Lower leg skin (tissue), 4 donors: ENCODE measurements at regions not wholly inside any gene's neighbourhood (a gene's known extent, or its start where the extent isn't known, plus 50 kb on each side); places are given as distances from the start of the nearest gene placed in this dataset.

Source experiments
- DNase-seq, 2 donors: peaks; one replicate each; pipeline ENCODE4 v3.0.0-alpha.2; 2019; ENCODE audit warnings: low spot score in 2 of 2
- H3K4me3 ChIP-seq: fragments of 200-600 bp; sonication (generic); 2 replicates; pipeline ENCODE4 v1.5.1; 2017; ENCODE audit warnings: mild to moderate bottlenecking, low read depth; ENCODE audit not compliant: poor library complexity, severe bottlenecking
- POLR2A ChIP-seq, 2 donors: fragments of 450-650 bp; IDR thresholded peaks; one replicate each; pipeline ENCODE4 v1.6.1; 2016 to 2017; ENCODE audit warnings: antibody characterized with exemption in 2 of 2, mild to moderate bottlenecking in 1 of 2, moderate library complexity in 1 of 2
- WGBS, 2 donors: methylation state at CpG; one replicate each; pipeline ENCODE4 v1.1.5; 2018; 5-methylcytosine and 5-hydroxymethylcytosine counted together
- intact Hi-C: fragments of 100-400 bp; cut with DNase I; formaldehyde crosslinking; loops from one replicate; pipeline ENCODE4 v1.15.0; 2023; ENCODE audit warnings: low total_unique reads
- TF ChIP-seq, protein P1 (sequence below), 3 donors: fragments of 450-650 bp; IDR thresholded peaks; one replicate each; pipeline ENCODE4 v1.5.1; 2016; ENCODE audit warnings: antibody characterized with exemption in 3 of 3, mild to moderate bottlenecking in 3 of 3, moderate library complexity in 2 of 3

DNA sequence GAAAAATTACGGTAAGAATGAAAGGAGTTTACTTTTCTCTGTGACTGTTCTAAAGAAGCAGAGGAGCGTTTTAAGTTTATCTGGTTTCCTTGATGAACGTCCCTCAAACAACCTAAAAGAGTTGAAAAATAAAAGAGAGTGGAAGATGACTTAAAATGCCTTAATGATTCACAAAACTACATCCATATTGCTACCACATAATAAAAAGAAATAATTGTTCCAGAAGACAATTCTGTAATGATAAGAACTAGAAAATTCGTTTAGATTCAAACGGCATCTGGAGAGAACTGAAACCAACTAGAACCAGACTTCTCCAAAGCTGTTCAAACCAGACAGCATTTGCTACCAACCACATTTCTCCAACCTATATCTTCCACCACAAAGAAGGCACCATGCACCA is 68.1 kb downstream of the TEKT4 start:
- WGBS, 2 donors, result 74 to 79% methylated on average over 5 of the region's 5 CpGs

DNA sequence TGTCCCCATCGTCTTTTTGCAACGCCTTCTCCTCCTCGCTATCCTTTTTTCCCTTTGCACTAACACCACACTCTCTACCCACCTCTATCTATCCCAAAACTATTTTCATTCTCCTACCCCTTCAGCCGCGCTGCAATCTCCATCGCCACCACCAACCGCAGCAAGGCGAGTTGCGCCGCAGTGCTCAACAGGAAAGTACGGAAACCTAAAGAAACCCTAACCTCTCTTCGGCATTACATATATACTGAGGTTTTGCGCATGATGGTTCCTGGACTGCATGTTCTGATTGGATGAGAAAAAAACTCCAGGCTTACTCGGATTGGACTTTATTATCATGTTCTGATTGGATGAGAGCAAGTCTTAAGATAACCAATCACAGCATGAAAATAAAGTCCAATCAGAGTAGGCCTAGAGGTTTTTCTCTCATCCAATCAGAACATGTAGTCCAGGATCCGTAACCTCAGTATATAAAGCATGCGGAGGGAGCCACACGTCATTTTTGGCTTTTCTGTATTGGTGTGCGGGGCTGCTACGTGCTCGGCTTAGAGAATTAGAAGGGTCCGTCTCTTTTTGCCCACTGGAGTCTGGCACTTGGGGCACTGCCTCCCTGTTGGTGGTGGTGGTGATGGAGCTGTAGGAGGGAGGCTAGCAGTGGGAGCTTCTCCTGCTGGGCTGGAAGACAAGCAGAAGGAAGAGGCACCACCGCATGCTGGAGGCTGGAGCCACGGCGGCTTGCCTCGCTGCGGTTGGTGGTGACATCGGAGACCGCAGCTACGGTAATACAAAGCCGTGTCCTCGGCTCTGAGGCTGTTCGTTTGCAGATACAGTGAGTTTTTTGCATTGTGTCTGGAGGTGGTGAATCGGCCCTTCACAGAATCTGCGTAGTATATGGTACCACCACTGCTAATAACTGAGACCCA is 76.1 kb downstream of the TEKT4 start:
- no peak for DNase-seq
- 93% methylated on average over 34 of the region's 34 CpGs for WGBS, 2 donors
- TF ChIP-seq, protein P1, sequence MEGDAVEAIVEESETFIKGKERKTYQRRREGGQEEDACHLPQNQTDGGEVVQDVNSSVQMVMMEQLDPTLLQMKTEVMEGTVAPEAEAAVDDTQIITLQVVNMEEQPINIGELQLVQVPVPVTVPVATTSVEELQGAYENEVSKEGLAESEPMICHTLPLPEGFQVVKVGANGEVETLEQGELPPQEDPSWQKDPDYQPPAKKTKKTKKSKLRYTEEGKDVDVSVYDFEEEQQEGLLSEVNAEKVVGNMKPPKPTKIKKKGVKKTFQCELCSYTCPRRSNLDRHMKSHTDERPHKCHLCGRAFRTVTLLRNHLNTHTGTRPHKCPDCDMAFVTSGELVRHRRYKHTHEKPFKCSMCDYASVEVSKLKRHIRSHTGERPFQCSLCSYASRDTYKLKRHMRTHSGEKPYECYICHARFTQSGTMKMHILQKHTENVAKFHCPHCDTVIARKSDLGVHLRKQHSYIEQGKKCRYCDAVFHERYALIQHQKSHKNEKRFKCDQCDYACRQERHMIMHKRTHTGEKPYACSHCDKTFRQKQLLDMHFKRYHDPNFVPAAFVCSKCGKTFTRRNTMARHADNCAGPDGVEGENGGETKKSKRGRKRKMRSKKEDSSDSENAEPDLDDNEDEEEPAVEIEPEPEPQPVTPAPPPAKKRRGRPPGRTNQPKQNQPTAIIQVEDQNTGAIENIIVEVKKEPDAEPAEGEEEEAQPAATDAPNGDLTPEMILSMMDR (IDR thresholded peaks at IDR 0.05), result no peak
- no peak for TF ChIP-seq POLR2A (IDR thresholded peaks at IDR 0.05)
- intact Hi-C loops, result no loop called here
- no peak overlapping the region for H3K4me3 ChIP-seq

More for the DNA sequence above, 68.1 kb downstream of the TEKT4 start:
- TF ChIP-seq POLR2A (IDR thresholded peaks at IDR 0.05), result no peak
- TF ChIP-seq, protein P1 (IDR thresholded peaks at IDR 0.05), result no peak
- no peak for DNase-seq
- H3K4me3 ChIP-seq, result no peak overlapping the region
- intact Hi-C loops, result no loop called here

DNA sequence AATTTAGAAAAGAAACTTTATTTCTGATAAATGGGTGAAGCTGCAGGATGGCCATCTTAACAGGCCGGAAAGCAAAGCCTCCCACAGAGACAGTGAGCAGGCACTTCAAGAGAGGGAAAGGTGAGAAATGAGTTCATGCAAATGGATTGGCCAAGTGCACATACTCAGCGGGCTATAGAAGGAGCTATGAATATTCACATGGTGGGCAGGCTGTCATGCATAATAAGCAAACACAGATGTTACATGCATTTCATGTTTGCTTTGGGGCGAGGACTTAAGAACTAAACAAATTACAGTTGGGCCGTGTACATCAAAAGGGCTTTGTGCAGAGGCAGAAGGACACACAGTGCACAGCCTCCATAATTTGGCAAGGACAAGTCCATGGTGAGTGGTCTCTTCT is 69.8 kb upstream of the MAL start:
- TF ChIP-seq, protein P1 (IDR thresholded peaks at IDR 0.05), result no peak
- TF ChIP-seq POLR2A (IDR thresholded peaks at IDR 0.05), result no peak
- intact Hi-C loops, result no loop called here
- H3K4me3 ChIP-seq, result no peak overlapping the region
- WGBS, 2 donors, result 68 to 69% methylated on average over 4 of the region's 4 CpGs
- DNase-seq, result no peak

DNA sequence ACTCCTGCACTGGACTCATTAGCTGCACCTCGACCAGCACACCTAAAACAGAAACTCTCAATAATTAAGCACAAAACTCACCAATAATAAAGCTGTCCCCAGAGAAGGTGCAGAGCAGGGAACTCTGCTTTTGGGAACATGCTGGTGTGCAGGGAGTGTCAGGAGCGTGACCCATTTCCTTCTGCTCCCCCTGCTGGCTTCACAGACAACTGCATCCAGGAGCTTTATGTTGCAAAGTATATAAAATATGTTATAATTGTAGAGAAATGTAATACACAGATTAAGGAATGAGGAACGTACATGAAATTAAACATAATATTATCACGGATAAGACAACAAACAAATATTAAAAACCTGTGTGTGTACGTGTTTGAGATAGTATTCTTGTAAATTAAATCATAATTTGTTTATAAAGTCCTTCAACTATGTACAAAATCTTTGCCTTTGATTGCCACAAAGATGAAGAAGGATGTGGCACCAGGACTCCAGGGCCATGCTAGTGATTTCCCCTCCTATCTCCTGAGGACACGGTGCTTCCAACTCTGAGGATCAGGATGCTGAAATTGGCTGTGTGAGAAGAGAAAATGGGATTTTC is 68.6 kb upstream of the MAL start:
- 6 to 13% methylated on average over 6 of the region's 6 CpGs for WGBS, 2 donors
- no peak overlapping the region for H3K4me3 ChIP-seq
- TF ChIP-seq, protein P1 (IDR thresholded peaks at IDR 0.05), result peak in 1 of 3 donors; percentile 31
- TF ChIP-seq POLR2A (IDR thresholded peaks at IDR 0.05), result no peak
- intact Hi-C loops, result no loop called here
- DNase-seq, result no peak

DNA sequence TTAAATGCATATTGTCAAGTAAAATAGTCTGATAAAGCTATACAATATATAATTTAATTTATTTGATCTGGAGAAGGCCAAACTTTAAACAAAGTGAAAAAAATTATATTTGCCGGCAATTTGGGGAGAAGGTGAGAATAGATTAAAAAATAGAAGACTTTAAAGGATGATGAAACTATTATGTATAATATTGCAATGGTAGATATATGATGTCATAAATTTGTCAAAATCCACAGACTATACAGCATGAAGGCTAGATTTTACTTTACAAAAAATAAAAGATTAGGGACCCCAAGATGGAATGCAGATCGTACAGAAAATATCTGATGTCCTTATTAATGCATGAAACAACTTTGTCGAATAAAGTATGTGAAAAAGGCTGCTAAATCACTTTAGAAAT is 67.3 kb upstream of the MAL start:
- intact Hi-C loops, result no loop called here
- 85 to 88% methylated on average over 3 of the region's 3 CpGs for WGBS, 2 donors
- H3K4me3 ChIP-seq, result no peak overlapping the region
- TF ChIP-seq POLR2A (IDR thresholded peaks at IDR 0.05), result no peak
- TF ChIP-seq, protein P1 (IDR thresholded peaks at IDR 0.05), result no peak
- DNase-seq, result no peak
